A549 (cell line): ENCODE measurements at regions not wholly inside any gene's neighbourhood (a gene's known extent, or its start where the extent isn't known, plus 50 kb on each side); places are given as distances from the start of the nearest gene placed in this dataset.

Source experiments
- ATAC-seq, 2 experiments: fragments of 200-7000 bp in 1 of 2; fragments of >200 bp in 1 of 2; cut with Nextera tagmentation in 1 of 2; cut with Tn5 transposase in 1 of 2; 3 replicates each; pipeline versions ENCODE4 v1.8.0 to v1.9.1; 2018 to 2020; ENCODE audit warnings: mild to moderate bottlenecking in 1 of 2, moderate library complexity in 1 of 2
- CTCF ChIA-PET: fragments of 300-600 bp; sonication (Branson Sonifier 250); formaldehyde crosslinking; extraction: SDS; loops from one replicate; lab custom pipeline; 2021; ENCODE audit warnings: antibody characterized with exemption, inconsistent platforms; lab: Yijun Ruan, JAX
- POLR2A ChIA-PET: fragments of 350-600 bp; formaldehyde crosslinking; extraction: SDS; loops from one replicate; lab custom pipeline; 2021; ENCODE audit warnings: antibody characterized with exemption, inconsistent platforms; lab: Yijun Ruan, JAX
- DNase-seq, 2 experiments: peaks; one replicate each; pipeline versions ENCODE4 v3.0.0 to v3.0.0-alpha.2; 2011 to 2016; ENCODE audit warnings: low read depth in 1 of 2, low spot score in 1 of 2
- FAIRE-seq: peaks from 2 replicates; lab custom pipeline; 2011; peaks lifted over from hg19 to GRCh38; lab: Jason Lieb, UNC
- H3K27ac ChIP-seq, 2 experiments: fragments of >200 bp; sonication (Bioruptor Twin); formaldehyde crosslinking; 3 replicates each; pipeline ENCODE4 v1.5.1; 2016 to 2017
- H3K4me1 ChIP-seq: fragments of >200 bp; sonication (Bioruptor Twin); formaldehyde crosslinking; 3 replicates; pipeline ENCODE4 v1.6.1; 2016
- H3K4me2 ChIP-seq: fragments of >200 bp; sonication (Bioruptor Twin); formaldehyde crosslinking; 3 replicates; pipeline ENCODE4 v1.6.1; 2016
- H3K4me3 ChIP-seq: fragments of >200 bp; sonication (Bioruptor Twin); formaldehyde crosslinking; 3 replicates; pipeline ENCODE4 v1.5.1; 2016
- H3K9me3 ChIP-seq: fragments of >200 bp; sonication (Bioruptor Twin); formaldehyde crosslinking; 3 replicates; pipeline ENCODE4 v1.6.1; 2016
- ATOH8 ChIP-seq: fragments of 250-450 bp; sonication (Bioruptor Pico); IDR thresholded peaks from 2 replicates; pipeline ENCODE4 v1.5.0; 2020; ENCODE audit warnings: low read depth, mild to moderate bottlenecking, moderate library complexity
- CEBPB ChIP-seq, 2 experiments: fragments of >200 bp in 1 of 2; sonication (Bioruptor Twin) in 1 of 2; formaldehyde crosslinking in 1 of 2; IDR thresholded peaks; 2 replicates each; pipeline ENCODE4 v1.6.1; 2012 to 2016
- CHD2 ChIP-seq: fragments of 150-350 bp; IDR thresholded peaks from 2 replicates; pipeline ENCODE4 v1.6.1; 2014; ENCODE audit warnings: low read length; ENCODE audit not compliant: partially characterized antibody
- CHD4 ChIP-seq: fragments of 200-600 bp; sonication (generic); IDR thresholded peaks from 2 replicates; pipeline ENCODE4 v1.6.1; 2016; ENCODE audit warnings: antibody characterized with exemption, mild to moderate bottlenecking, borderline replicate concordance
- CTCF ChIP-seq: fragments of >200 bp; sonication (Bioruptor Twin); formaldehyde crosslinking; IDR thresholded peaks from 3 replicates; pipeline ENCODE4 v1.5.1; 2016
- EHF ChIP-seq: fragments of 250-450 bp; sonication (Bioruptor Pico); IDR thresholded peaks from 2 replicates; pipeline ENCODE4 v1.5.0; 2020; ENCODE audit warnings: mild to moderate bottlenecking
- EHMT2 ChIP-seq: fragments of 200-600 bp; sonication (generic); IDR thresholded peaks from 2 replicates; pipeline ENCODE4 v1.6.1; 2016; ENCODE audit warnings: antibody characterized with exemption, low read depth, mild to moderate bottlenecking, moderate library complexity
- EP300 ChIP-seq, 2 experiments: fragments of >200 bp; sonication (Bioruptor Twin); formaldehyde crosslinking; IDR thresholded peaks; 2 replicates in 1 of 2; 3 replicates in 1 of 2; pipeline ENCODE4 v1.6.1; 2016 to 2017
- ESRRA ChIP-seq: fragments of 150-350 bp; IDR thresholded peaks from 2 replicates; pipeline ENCODE4 v1.6.1; 2014; ENCODE audit warnings: mild to moderate bottlenecking, low read length, borderline replicate concordance
- FOSL2 ChIP-seq, 2 experiments: fragments of 450-650 bp in 1 of 2; fragments of >200 bp in 1 of 2; sonication (Bioruptor Twin) in 1 of 2; formaldehyde crosslinking; IDR thresholded peaks; 2 replicates each; pipeline versions ENCODE4 v1.5.0 to v1.6.1; 2016 to 2020; ENCODE audit warnings: mild to moderate bottlenecking in 1 of 2, moderate library complexity in 1 of 2
- FOXS1 ChIP-seq: fragments of 250-450 bp; sonication (Bioruptor Pico); IDR thresholded peaks from 2 replicates; pipeline ENCODE4 v1.5.0; 2020; ENCODE audit warnings: mild to moderate bottlenecking, moderate library complexity
- HDAC2 ChIP-seq: fragments of 200-600 bp; sonication (generic); IDR thresholded peaks from 2 replicates; pipeline ENCODE4 v1.6.1; 2016
- HEYL ChIP-seq: fragments of 250-450 bp; sonication (Bioruptor Pico); IDR thresholded peaks from 2 replicates; pipeline ENCODE4 v1.8.0; 2021; ENCODE audit warnings: mild to moderate bottlenecking, moderate library complexity
- HOXB13 ChIP-seq: fragments of 250-450 bp; sonication (Bioruptor Pico); IDR thresholded peaks from 2 replicates; pipeline ENCODE4 v1.5.0; 2020; ENCODE audit warnings: low read depth, mild to moderate bottlenecking, moderate library complexity
- HOXB5 ChIP-seq: fragments of 250-450 bp; sonication (Bioruptor Pico); IDR thresholded peaks from 2 replicates; pipeline ENCODE4 v1.5.0; 2020; ENCODE audit warnings: mild to moderate bottlenecking, moderate library complexity
- KDM5A ChIP-seq: fragments of 200-600 bp; sonication (generic); IDR thresholded peaks from 2 replicates; pipeline ENCODE4 v1.6.1; 2016; ENCODE audit warnings: antibody characterized with exemption, mild to moderate bottlenecking
- NR3C1 ChIP-seq: fragments of >200 bp; sonication (Bioruptor Twin); formaldehyde crosslinking; IDR thresholded peaks from 3 replicates; pipeline ENCODE4 v1.6.1; 2017
- PHF8 ChIP-seq: fragments of 200-600 bp; sonication (generic); IDR thresholded peaks from 2 replicates; pipeline ENCODE4 v1.6.1; 2016; ENCODE audit warnings: low read depth, mild to moderate bottlenecking, antibody characterized with exemption, moderate library complexity, borderline replicate concordance
- RARB ChIP-seq: fragments of 250-450 bp; sonication (Bioruptor Pico); IDR thresholded peaks from 2 replicates; pipeline ENCODE4 v1.8.0; 2021; ENCODE audit warnings: mild to moderate bottlenecking, moderate library complexity
- SMC3 ChIP-seq: fragments of >200 bp; sonication (Bioruptor Twin); formaldehyde crosslinking; IDR thresholded peaks from 3 replicates; pipeline ENCODE4 v1.6.1; 2018; ENCODE audit warnings: inconsistent platforms
- SREBF2 ChIP-seq: fragments of 450-650 bp; IDR thresholded peaks from 2 replicates; pipeline ENCODE4 v1.6.1; 2014; ENCODE audit warnings: mild to moderate bottlenecking, moderate library complexity
- TFCP2L1 ChIP-seq: fragments of 250-450 bp; sonication (Bioruptor Pico); IDR thresholded peaks from 2 replicates; pipeline ENCODE4 v1.5.0; 2021; ENCODE audit warnings: mild to moderate bottlenecking
- TP53 ChIP-seq: fragments of 250-450 bp; sonication (Bioruptor Pico); IDR thresholded peaks from 2 replicates; pipeline ENCODE4 v1.5.0; 2021; ENCODE audit warnings: mild to moderate bottlenecking, moderate library complexity
- USF2 ChIP-seq: fragments of 450-650 bp; IDR thresholded peaks from 2 replicates; pipeline ENCODE4 v1.6.1; 2014; ENCODE audit warnings: antibody characterized with exemption
- ZC3H11A ChIP-seq: fragments of 450-650 bp; IDR thresholded peaks from 2 replicates; pipeline ENCODE4 v1.6.1; 2014; ENCODE audit warnings: antibody characterized with exemption, mild to moderate bottlenecking
- ZFP36 ChIP-seq: fragments of 450-650 bp; IDR thresholded peaks from 2 replicates; pipeline ENCODE4 v1.6.1; 2014; ENCODE audit warnings: borderline replicate concordance; ENCODE audit not compliant: partially characterized antibody
- ZNF302 ChIP-seq: fragments of 250-450 bp; sonication (Bioruptor Pico); IDR thresholded peaks from 2 replicates; pipeline ENCODE4 v1.9.0; 2021; ENCODE audit warnings: inconsistent platforms, mild to moderate bottlenecking, moderate library complexity
- WGBS: methylation state at CpG from one replicate; pipeline ENCODE4 v1.1.6; 2017; ENCODE audit errors: missing lambda C conversion rate; 5-methylcytosine and 5-hydroxymethylcytosine counted together

DNA sequence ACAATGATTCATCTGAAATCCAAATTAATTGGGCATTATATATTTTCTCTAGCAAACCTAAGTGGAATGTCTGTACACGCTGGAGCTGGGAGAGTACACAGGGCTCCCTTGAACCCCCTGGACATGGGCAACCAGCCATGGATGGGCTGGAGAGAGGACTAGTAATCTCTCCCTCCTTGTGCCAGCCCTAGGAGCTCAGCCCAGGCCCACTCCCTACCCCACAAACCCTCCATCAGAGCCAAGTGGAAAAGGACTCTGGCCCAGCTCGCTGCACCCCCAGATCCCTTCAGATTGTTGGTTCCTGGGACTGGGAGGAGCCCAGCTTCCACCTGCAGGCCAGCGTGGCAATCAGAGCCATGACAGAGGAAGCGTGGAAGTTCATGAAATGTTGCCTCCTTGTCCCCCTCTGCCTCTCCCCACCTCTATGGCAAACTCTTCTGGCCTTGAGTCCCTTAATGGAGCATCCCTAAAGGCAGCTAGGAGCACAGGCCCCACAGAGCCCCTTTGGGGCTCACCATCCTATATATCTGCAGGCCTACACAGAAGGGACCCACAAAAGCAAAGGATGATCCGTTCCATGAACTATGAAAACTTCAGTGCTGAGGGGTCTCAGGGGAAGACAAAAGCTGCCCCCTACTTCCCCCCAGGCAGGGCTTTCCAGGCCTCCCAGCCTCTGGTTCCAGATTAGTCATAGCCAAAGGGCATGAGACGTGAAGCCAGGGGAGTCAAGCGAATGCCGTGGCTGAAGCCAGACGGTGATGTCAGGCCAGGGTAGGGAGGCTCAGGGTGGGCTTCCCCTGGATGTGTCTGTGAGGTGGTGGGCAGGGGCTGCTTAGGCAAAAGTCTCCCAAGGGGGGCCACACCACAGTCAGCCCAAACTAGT is 126.4 kb upstream of the MAFB start:
- Histone ChIP-seq H3K9me3 (no peaks in the 10 kb centered on the region), H3K4me2 (no peak overlapping the region), H3K27ac (no peak overlapping the region), H3K4me1 (no peaks in the 10 kb centered on the region), H3K4me3 (no peak overlapping the region)
- DNase-seq (no peak), ATAC-seq (no peak), FAIRE-seq (no peak)
- ChIA-PET CTCF (interaction anchor here (1.2 kb wide), 1 partner anchor 280 kb away, joined by 3 read pairs; no protein-coding TSS in a partner anchor), POLR2A (no interaction called here)
- no peak for TF ChIP-seq PHF8
- no peak for TF ChIP-seq ZFP36
- no peak for TF ChIP-seq ZC3H11A
- TF ChIP-seq FOXS1 (CRISPR knock-in tag), result no peak
- WGBS, result 44% methylated on average over 9 of the region's 9 CpGs

GRCh38 chr20:40816039-40816352 is 127.0 kb upstream of the MAFB start:
- Histone ChIP-seq H3K9me3 (no peaks in the 10 kb centered on the region), H3K4me2 (no peak overlapping the region), H3K4me3 (no peak overlapping the region), H3K4me1 (no peaks in the 10 kb centered on the region), H3K27ac (no peak overlapping the region)
- WGBS, result 2% methylated on average over 3 of the region's 3 CpGs
- TF ChIP-seq KDM5A (no peak), PHF8 (no peak), SMC3 (no peak), USF2 (no peak), HOXB13 (CRISPR knock-in tag) (no peak), ZC3H11A (no peak), CHD2 (no peak), EP300 (IDR thresholded peaks at IDR 0.05) (no peak), NR3C1 (no peak), EHF (CRISPR knock-in tag) (no peak), ZNF302 (CRISPR knock-in tag) (no peak), HEYL (no peak)
- FAIRE-seq (no peak), ATAC-seq (no peak), DNase-seq (no peak)
- ChIA-PET POLR2A (no interaction called here), CTCF (no interaction called here)

GRCh38 chr20:40821429-40821828 is 132.4 kb upstream of the MAFB start:
- H3K9me3 ChIP-seq, result no peaks in the 10 kb centered on the region
- ChIA-PET CTCF (interaction anchor here (0.6 kb wide), 1 partner anchor 38 kb away, joined by 3 read pairs; no protein-coding TSS in a partner anchor), POLR2A (no interaction called here)
- DNase-seq (no peak), ATAC-seq (no peak), FAIRE-seq (no peak)
- TF ChIP-seq ZFP36, result no peak
- no peak for TF ChIP-seq FOSL2 (IDR thresholded peaks at IDR 0.05)
- TF ChIP-seq FOSL2 (CRISPR knock-in tag; IDR thresholded peaks at IDR 0.05), result no peak
- TF ChIP-seq SREBF2, result no peak
- TF ChIP-seq CEBPB (IDR thresholded peaks at IDR 0.05), result no peak
- TF ChIP-seq ZNF302 (CRISPR knock-in tag), result no peak
- WGBS, result 10% methylated on average over 7 of the region's 7 CpGs
- H3K4me3 ChIP-seq, result no peak overlapping the region
- H3K4me2 ChIP-seq, result no peak overlapping the region
- H3K4me1 ChIP-seq, result no peaks in the 10 kb centered on the region
- no peak overlapping the region for H3K27ac ChIP-seq

- Histone ChIP-seq H3K4me1 (no peaks in the 10 kb centered on the region), H3K9me3 (no peaks in the 10 kb centered on the region), H3K27ac (no peak overlapping the region), H3K4me2 (no peak overlapping the region), H3K4me3 (no peak overlapping the region)
- POLR2A ChIA-PET, result no interaction called here
- CTCF ChIA-PET, result interaction anchor here (1.4 kb wide), 1 partner anchor 136 kb away, joined by 4 read pairs; no protein-coding TSS in a partner anchor
- TF ChIP-seq SMC3, result no peak
- TF ChIP-seq TP53, result no peak
- TF ChIP-seq CHD4, result no peak
- TF ChIP-seq HDAC2, result no peak
- no peak for TF ChIP-seq RARB (CRISPR knock-in tag)
- no peak for TF ChIP-seq USF2
- no peak for TF ChIP-seq TFCP2L1
- TF ChIP-seq FOSL2 (IDR thresholded peaks at IDR 0.05), result no peak
- no peak for TF ChIP-seq FOSL2 (CRISPR knock-in tag; IDR thresholded peaks at IDR 0.05)
- no peak for TF ChIP-seq ESRRA
- no peak for TF ChIP-seq HOXB5
- TF ChIP-seq CTCF, result no peak
- TF ChIP-seq ATOH8 (CRISPR knock-in tag), result no peak
- TF ChIP-seq EHMT2, result no peak
- ATAC-seq (no peak), DNase-seq (no peak), FAIRE-seq (no peak)
Measured at GRCh38 chr20:40826699-40827098, 137.7 kb upstream of the MAFB start.
